BLaER1 treated with 17β-estradiol and CSF1 and Interleukin-3, amounts not matched to agents 10 nM and 100 nM (cell line): ENCODE measurements at regions not wholly inside any gene's neighbourhood (a gene's known extent, or its start where the extent isn't known, plus 50 kb on each side); places are given as distances from the start of the nearest gene placed in this dataset.

Source experiments
- H3K27ac ChIP-seq, 11 experiments: shearing (Covaris generic); formaldehyde crosslinking; 2 replicates each; pipeline ENCODE4 v1.8.1; 2022
- H3K27me3 ChIP-seq, 11 experiments: shearing (Covaris generic); formaldehyde crosslinking; 2 replicates each; pipeline ENCODE4 v1.8.1; 2022
- H3K36me3 ChIP-seq, 11 experiments: shearing (Covaris generic); formaldehyde crosslinking; 2 replicates each; pipeline ENCODE4 v1.8.1; 2022
- H3K4me1 ChIP-seq, 10 experiments: shearing (Covaris generic); formaldehyde crosslinking; 2 replicates each; pipeline ENCODE4 v1.8.1; 2022
- H3K4me2 ChIP-seq, 11 experiments: shearing (Covaris generic); formaldehyde crosslinking; 2 replicates each; pipeline ENCODE4 v1.8.1; 2022
- H3K4me3 ChIP-seq, 10 experiments: shearing (Covaris generic); formaldehyde crosslinking; 2 replicates each; pipeline ENCODE4 v1.8.1; 2022
- H3K9ac ChIP-seq, 11 experiments: shearing (Covaris generic); formaldehyde crosslinking; 2 replicates each; pipeline ENCODE4 v1.8.1; 2022
- H3K9me3 ChIP-seq, 11 experiments: shearing (Covaris generic); formaldehyde crosslinking; replicated peaks in 1 of 11; 2 replicates each; pipeline ENCODE4 v1.8.1; 2022
- H4K20me1 ChIP-seq, 11 experiments: shearing (Covaris generic); formaldehyde crosslinking; 2 replicates each; pipeline ENCODE4 v1.8.1; 2022
- Cebpa-rat ChIP-seq, 11 experiments: shearing (Covaris generic); IDR thresholded peaks; 2 replicates each; pipeline ENCODE4 v1.8.1; 2022

GRCh38 chr16:48901712-48902374, 291.9 kb upstream of the N4BP1 start:
- H3K27me3 ChIP-seq = no peaks in the 10 kb centered on the region
- no peak for TF ChIP-seq Cebpa-rat (IDR thresholded peaks at IDR 0.05)

DNA sequence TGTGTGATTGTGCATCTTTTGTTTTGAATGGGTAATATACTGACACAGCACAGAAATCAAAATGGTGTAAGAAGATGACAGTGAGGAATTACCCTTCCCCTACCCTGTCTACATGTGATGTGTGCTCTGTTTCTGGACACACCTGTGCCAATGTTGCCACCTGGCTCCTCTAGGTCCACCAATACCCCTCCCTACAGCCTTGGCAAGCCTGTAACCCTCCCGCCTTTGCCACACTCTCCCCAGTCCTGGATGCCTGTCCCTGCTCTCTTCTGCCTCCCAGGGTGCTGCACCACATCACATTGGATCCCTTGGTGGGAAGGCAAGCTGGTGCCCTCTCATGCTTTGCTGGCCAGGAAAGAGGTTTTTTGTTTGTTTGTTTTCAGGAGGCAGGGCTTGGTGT, 289.5 kb upstream of the N4BP1 start:
- Histone ChIP-seq H4K20me1 (no peaks in the 10 kb centered on the region), H3K9me3 (no peaks in the 10 kb centered on the region), H3K27me3 (no peaks in the 10 kb centered on the region), H3K4me2 (no peak overlapping the region), H3K4me1 (no peaks in the 10 kb centered on the region), H3K4me3 (no peak overlapping the region), H3K27ac (no peak overlapping the region), H3K36me3 (no peaks in the 10 kb centered on the region), H3K9ac (no peak overlapping the region)
- TF ChIP-seq Cebpa-rat (IDR thresholded peaks at IDR 0.05) = no peak

More at GRCh38 chr16:48901712-48902374, 291.9 kb upstream of the N4BP1 start:
- H3K9me3 ChIP-seq = no peaks in the 10 kb centered on the region
- no peak overlapping the region for H3K4me3 ChIP-seq
- H3K36me3 ChIP-seq = no peaks in the 10 kb centered on the region
- H3K9ac ChIP-seq = no peak overlapping the region
- H3K27ac ChIP-seq = no peak overlapping the region
- H3K4me2 ChIP-seq = no peak overlapping the region
- no peaks in the 10 kb centered on the region for H4K20me1 ChIP-seq
- H3K4me1 ChIP-seq = no peaks in the 10 kb centered on the region

DNA sequence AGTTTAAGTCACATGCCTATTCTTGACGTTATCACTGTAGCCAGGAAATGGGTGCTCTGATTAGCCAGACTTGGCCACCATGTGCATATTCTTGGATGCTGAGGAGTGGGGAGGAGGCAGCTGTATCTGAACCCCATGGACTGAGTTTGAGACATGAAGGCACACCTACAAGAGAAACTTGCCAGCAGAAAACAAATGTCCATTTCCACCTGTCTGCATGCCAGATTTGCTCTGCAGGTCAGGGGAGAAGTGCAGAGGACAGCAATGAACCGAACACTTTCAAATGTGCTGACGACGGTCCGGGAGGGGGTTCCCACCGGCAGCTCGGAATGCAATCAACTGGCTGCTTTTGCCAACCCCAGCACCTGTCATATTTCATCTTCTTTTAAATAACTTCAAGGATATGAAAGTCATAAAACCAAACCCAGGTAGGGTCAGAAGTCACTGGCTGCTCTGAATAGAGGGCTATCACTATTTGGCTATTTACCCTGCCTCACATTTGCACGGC, 287.8 kb upstream of the N4BP1 start:
- no peak for TF ChIP-seq Cebpa-rat (IDR thresholded peaks at IDR 0.05)
- H3K4me3 ChIP-seq = no peak overlapping the region
- H3K4me1 ChIP-seq = no peaks in the 10 kb centered on the region
- no peaks in the 10 kb centered on the region for H3K36me3 ChIP-seq
- H3K9ac ChIP-seq = no peak overlapping the region
- no peaks in the 10 kb centered on the region for H4K20me1 ChIP-seq
- H3K4me2 ChIP-seq = no peak overlapping the region
- no peak overlapping the region for H3K27ac ChIP-seq
- H3K9me3 ChIP-seq = no peaks in the 10 kb centered on the region
- no peaks in the 10 kb centered on the region for H3K27me3 ChIP-seq

- no peak overlapping the region for H3K9ac ChIP-seq
- H3K9me3 ChIP-seq = no peaks in the 10 kb centered on the region
- no peaks in the 10 kb centered on the region for H4K20me1 ChIP-seq
- H3K27ac ChIP-seq = no peak overlapping the region
- no peaks in the 10 kb centered on the region for H3K27me3 ChIP-seq
- H3K4me1 ChIP-seq = no peaks in the 10 kb centered on the region
- no peak for TF ChIP-seq Cebpa-rat (IDR thresholded peaks at IDR 0.05)
- no peak overlapping the region for H3K4me2 ChIP-seq
- no peak overlapping the region for H3K4me3 ChIP-seq
- no peaks in the 10 kb centered on the region for H3K36me3 ChIP-seq
Measured at GRCh38 chr16:48895142-48895541, 285.2 kb upstream of the N4BP1 start.

DNA sequence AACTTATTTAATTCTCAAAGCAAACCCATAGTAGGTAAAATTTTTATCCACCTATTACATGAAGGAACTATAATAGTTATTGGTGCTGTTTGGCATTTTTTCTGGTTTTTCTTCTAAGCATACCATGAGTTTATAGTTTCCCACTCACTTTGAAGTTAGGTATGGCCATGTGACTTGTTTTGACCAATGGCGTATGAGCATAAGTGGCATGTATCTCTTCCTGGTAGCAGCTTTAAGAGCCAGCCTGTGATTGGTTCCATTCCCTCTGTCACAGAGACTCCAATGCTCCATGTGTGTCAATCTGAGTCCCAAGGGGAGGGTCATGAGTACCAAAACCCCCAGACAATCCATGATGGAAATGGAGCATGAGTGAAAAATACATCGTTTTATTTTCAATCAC, 282.9 kb upstream of the N4BP1 start:
- Histone ChIP-seq H3K4me2 (no peak overlapping the region), H3K27ac (no peak overlapping the region), H3K4me3 (no peak overlapping the region), H4K20me1 (no peaks in the 10 kb centered on the region), H3K9ac (no peak overlapping the region), H3K36me3 (no peaks in the 10 kb centered on the region), H3K9me3 (no peaks in the 10 kb centered on the region), H3K4me1 (no peaks in the 10 kb centered on the region), H3K27me3 (no peaks in the 10 kb centered on the region)
- no peak for TF ChIP-seq Cebpa-rat (IDR thresholded peaks at IDR 0.05)

- Histone ChIP-seq H4K20me1 (no peaks in the 10 kb centered on the region), H3K27ac (no peak overlapping the region), H3K4me2 (no peak overlapping the region), H3K9ac (no peak overlapping the region), H3K27me3 (no peaks in the 10 kb centered on the region), H3K36me3 (no peaks in the 10 kb centered on the region), H3K9me3 (no peaks in the 10 kb centered on the region), H3K4me1 (peaks cover 0 to 6% (median 0%) of the 10 kb centered on the region in 10 experiments; a peak in 2 of 20 replicates), H3K4me3 (no peak overlapping the region)
- TF ChIP-seq Cebpa-rat (IDR thresholded peaks at IDR 0.05) = no peak
Measured at GRCh38 chr16:48887646-48888210, 277.7 kb upstream of the N4BP1 start.

DNA sequence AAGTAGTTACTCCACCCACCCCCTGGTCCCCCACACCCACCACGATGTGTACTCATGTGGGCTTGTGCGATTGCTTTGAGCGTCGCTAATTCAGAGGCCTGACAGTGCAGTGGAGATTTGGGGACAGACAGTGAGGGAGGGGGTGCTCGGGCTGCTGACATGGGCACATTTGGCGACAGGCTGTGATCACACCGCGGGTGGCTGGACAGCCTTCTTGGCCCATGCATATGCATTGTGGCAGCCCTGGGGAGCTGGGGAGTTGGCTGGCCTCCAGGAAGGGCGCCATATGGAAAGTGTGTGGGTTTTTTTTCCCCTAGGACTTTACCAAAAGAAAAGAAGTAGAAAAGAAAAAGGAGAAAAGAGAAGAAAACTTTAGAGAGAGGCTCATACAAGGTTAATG, 275.5 kb upstream of the N4BP1 start:
- no peak overlapping the region for H3K4me3 ChIP-seq
- H3K27me3 ChIP-seq = no peaks in the 10 kb centered on the region
- H3K4me1 ChIP-seq = peaks cover 0 to 6% (median 0%) of the 10 kb centered on the region in 10 experiments; a peak in 2 of 20 replicates
- TF ChIP-seq Cebpa-rat (IDR thresholded peaks at IDR 0.05) = no peak
- H4K20me1 ChIP-seq = no peaks in the 10 kb centered on the region
- no peaks in the 10 kb centered on the region for H3K36me3 ChIP-seq
- H3K27ac ChIP-seq = no peak overlapping the region
- H3K9ac ChIP-seq = no peak overlapping the region
- H3K9me3 ChIP-seq = no peaks in the 10 kb centered on the region
- peak overlapping the region in 2 of 11 experiments; percentile 10 to 11; a peak in 3 of 22 replicates for H3K4me2 ChIP-seq

- Histone ChIP-seq H3K4me1 (peaks cover 0 to 6% (median 0%) of the 10 kb centered on the region in 10 experiments; a peak in 2 of 20 replicates), H3K27me3 (no peaks in the 10 kb centered on the region), H4K20me1 (no peaks in the 10 kb centered on the region; a peak in 1 of 22 replicates), H3K9me3 (no peaks in the 10 kb centered on the region), H3K27ac (no peak overlapping the region), H3K4me2 (no peak overlapping the region), H3K4me3 (no peak overlapping the region), H3K9ac (no peak overlapping the region), H3K36me3 (no peaks in the 10 kb centered on the region)
- no peak for TF ChIP-seq Cebpa-rat (IDR thresholded peaks at IDR 0.05)
Measured at GRCh38 chr16:48881272-48881671, 271.3 kb upstream of the N4BP1 start.

DNA sequence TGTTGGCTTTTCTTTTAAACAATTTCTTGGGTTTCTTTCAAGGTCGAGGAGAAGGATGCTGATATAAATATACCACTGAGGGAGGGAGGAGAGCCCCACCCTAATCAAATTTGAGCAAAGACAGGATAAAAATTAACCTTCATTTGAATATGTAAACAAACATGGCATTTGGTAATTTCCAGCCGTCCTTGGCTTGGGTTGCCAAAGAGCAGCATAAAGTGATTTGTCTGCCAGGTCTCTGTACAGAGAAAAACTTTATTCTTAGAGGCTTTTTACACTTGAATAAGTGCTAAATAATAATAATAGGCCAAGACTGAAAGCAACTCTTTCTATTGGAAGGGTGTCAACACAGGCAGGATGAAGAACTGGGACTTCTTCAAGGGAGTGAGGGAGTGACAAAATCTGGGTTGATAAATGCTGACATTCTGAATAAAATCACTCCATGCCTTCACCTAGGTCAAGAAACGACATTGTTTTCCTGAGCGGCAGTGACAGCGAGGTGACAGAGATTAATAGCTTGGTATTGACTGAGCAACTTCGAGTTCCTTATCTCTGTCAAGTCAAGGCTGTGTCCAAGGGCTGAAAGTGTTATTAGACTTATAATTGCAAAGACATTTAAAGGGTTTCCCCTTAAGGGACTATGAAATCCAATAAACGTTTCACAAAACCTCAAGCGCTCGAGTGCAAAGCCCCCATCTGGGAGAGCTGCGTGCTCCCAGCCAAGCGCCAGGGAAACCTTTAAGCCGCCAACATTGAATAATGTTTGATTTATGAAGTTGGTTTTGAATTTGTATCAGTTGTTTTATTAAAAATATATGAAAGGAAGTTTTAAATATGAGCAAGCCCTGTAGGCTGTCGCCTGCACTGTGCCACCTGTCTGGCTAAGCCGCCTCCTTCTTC, 269.5 kb upstream of the N4BP1 start:
- H3K27ac ChIP-seq = no peak overlapping the region
- H3K36me3 ChIP-seq = no peaks in the 10 kb centered on the region
- no peaks in the 10 kb centered on the region for H3K9me3 ChIP-seq
- peaks cover 0 to 4% (median 0%) of the 10 kb centered on the region in 10 experiments; a peak in 1 of 20 replicates for H3K4me1 ChIP-seq
- no peak overlapping the region for H3K4me2 ChIP-seq
- H3K9ac ChIP-seq = no peak overlapping the region
- no peaks in the 10 kb centered on the region for H3K27me3 ChIP-seq
- no peak overlapping the region for H3K4me3 ChIP-seq
- H4K20me1 ChIP-seq = no peaks in the 10 kb centered on the region; a peak in 1 of 22 replicates
- TF ChIP-seq Cebpa-rat (IDR thresholded peaks at IDR 0.05) = no peak
